GM18870 (cell line): ENCODE measurements at regions not wholly inside any gene's neighbourhood (a gene's known extent, or its start where the extent isn't known, plus 50 kb on each side); places are given as distances from the start of the nearest gene placed in this dataset.

Source experiments
- ATAC-seq: cut with Tn5 transposase; IDR thresholded peaks from one replicate; pipeline ENCODE4 v1.9.1; 2021; ENCODE audit warnings: moderate library complexity; ENCODE audit not compliant: unreplicated experiment

- no peak for ATAC-seq
Measured at GRCh38 chr3:99376926-99377325, 261.5 kb upstream of the COL8A1 start.

- no peak for ATAC-seq
Measured at GRCh38 chr3:99373846-99374210, 264.6 kb upstream of the COL8A1 start.

- no peak for ATAC-seq
Measured at GRCh38 chr3:99373088-99373845, 265.1 kb upstream of the COL8A1 start.

GRCh38 chr3:99366663-99367429 lies 271.5 kb upstream of the COL8A1 start:
- ATAC-seq, result no peak

GRCh38 chr3:99365979-99366378 lies 272.4 kb upstream of the COL8A1 start:
- no peak for ATAC-seq

- no peak for ATAC-seq
Measured at GRCh38 chr3:99365396-99365795, 273.0 kb upstream of the COL8A1 start.

- no peak for ATAC-seq
Measured at GRCh38 chr3:99357131-99357530, 281.3 kb upstream of the COL8A1 start.

GRCh38 chr3:99356696-99357095 lies 281.7 kb upstream of the COL8A1 start:
- ATAC-seq, result no peak

- ATAC-seq, result no peak
Measured at GRCh38 chr3:99355465-99355864, 282.9 kb upstream of the COL8A1 start.

- no peak for ATAC-seq
Measured at GRCh38 chr3:99352811-99353210, 285.6 kb upstream of the COL8A1 start.

- ATAC-seq, result no peak
Measured at GRCh38 chr3:99351122-99351521, 287.3 kb upstream of the COL8A1 start.

- no peak for ATAC-seq
Measured at GRCh38 chr3:99348451-99348850, 289.9 kb upstream of the COL8A1 start.

GRCh38 chr3:99344216-99344615 lies 294.2 kb upstream of the COL8A1 start:
- ATAC-seq, result no peak

GRCh38 chr3:99342383-99342782 lies 296.0 kb upstream of the COL8A1 start:
- ATAC-seq, result no peak

- no peak for ATAC-seq
Measured at GRCh38 chr3:99339222-99339621, 299.2 kb upstream of the COL8A1 start.

- ATAC-seq, result no peak
Measured at GRCh38 chr3:99332718-99333117, 305.7 kb upstream of the COL8A1 start.

GRCh38 chr3:99332276-99332675 lies 306.1 kb upstream of the COL8A1 start:
- no peak for ATAC-seq

- ATAC-seq, result no peak
Measured at GRCh38 chr3:99330924-99331532, 307.4 kb upstream of the COL8A1 start.

GRCh38 chr3:99330281-99330680 lies 308.1 kb upstream of the COL8A1 start:
- no peak for ATAC-seq

GRCh38 chr3:99325402-99325801 lies 313.0 kb upstream of the COL8A1 start:
- ATAC-seq, result no peak

GRCh38 chr3:99324636-99325203 lies 313.7 kb upstream of the COL8A1 start:
- no peak for ATAC-seq

- no peak for ATAC-seq
Measured at GRCh38 chr3:99323940-99324339, 314.5 kb upstream of the COL8A1 start.
